H9 (cell line): ENCODE measurements at regions not wholly inside any gene's neighbourhood (a gene's known extent, or its start where the extent isn't known, plus 50 kb on each side); places are given as distances from the start of the nearest gene placed in this dataset.

Experiments used
- DNase-seq: peaks from one replicate; pipeline ENCODE4 v3.0.0-alpha.2; 2017
- H2AFZ ChIP-seq: one replicate; pipeline ENCODE4 v1.6.1; 2013; ENCODE audit warnings: mild to moderate bottlenecking, low read length, control low read depth, moderate library complexity
- H2AK5ac ChIP-seq: 2 replicates; pipeline ENCODE4 v1.6.1; 2013; ENCODE audit warnings: low read length, control low read depth, mixed read lengths; ENCODE audit not compliant: insufficient read length
- H2BK120ac ChIP-seq: one replicate; pipeline ENCODE4 v1.6.1; 2013; ENCODE audit warnings: low read depth, mild to moderate bottlenecking, low read length, control low read depth, inconsistent platforms; ENCODE audit not compliant: poor library complexity, severe bottlenecking
- H2BK12ac ChIP-seq: 2 replicates; pipeline ENCODE4 v1.6.1; 2013; ENCODE audit warnings: low read length, control low read depth, mixed read lengths, low read depth; ENCODE audit not compliant: insufficient read length
- H2BK15ac ChIP-seq: 2 replicates; pipeline ENCODE4 v1.6.1; 2013; ENCODE audit warnings: low read depth, low read length, control low read depth
- H2BK20ac ChIP-seq: one replicate; pipeline ENCODE4 v1.6.1; 2013; ENCODE audit warnings: low read depth, mild to moderate bottlenecking, low read length, control low read depth, inconsistent platforms; ENCODE audit not compliant: poor library complexity, severe bottlenecking
- H2BK5ac ChIP-seq: 2 replicates; pipeline ENCODE4 v1.6.1; 2013; ENCODE audit warnings: low read length, control low read depth, mixed read lengths; ENCODE audit not compliant: insufficient read length
- H3K14ac ChIP-seq: 2 replicates; pipeline ENCODE4 v1.6.1; 2013; ENCODE audit warnings: low read length, control low read depth; ENCODE audit not compliant: insufficient read depth
- H3K18ac ChIP-seq: 2 replicates; pipeline ENCODE4 v1.6.1; 2013; ENCODE audit warnings: low read depth, mild to moderate bottlenecking, mixed read lengths, low read length, control low read depth; ENCODE audit not compliant: insufficient read length
- H3K23ac ChIP-seq: 2 replicates; pipeline ENCODE4 v1.6.1; 2013; ENCODE audit warnings: low read length, control low read depth, mixed read lengths, low read depth; ENCODE audit not compliant: insufficient read length
- H3K23me2 ChIP-seq: 2 replicates; pipeline ENCODE4 v1.6.1; 2013; ENCODE audit warnings: low read depth, mild to moderate bottlenecking, mixed read lengths, low read length, control low read depth; ENCODE audit not compliant: insufficient read length, poor library complexity, severe bottlenecking
- H3K27ac ChIP-seq: 2 replicates; pipeline ENCODE4 v1.5.1; 2013; ENCODE audit warnings: low read length, control low read depth, mixed read lengths, low read depth; ENCODE audit not compliant: insufficient read length
- H3K27me3 ChIP-seq: 2 replicates; pipeline ENCODE4 v1.6.1; 2013; ENCODE audit warnings: low read length, control low read depth, inconsistent platforms; ENCODE audit not compliant: insufficient read depth
- H3K4ac ChIP-seq: 2 replicates; pipeline ENCODE4 v1.6.1; 2013; ENCODE audit warnings: low read depth, mild to moderate bottlenecking, control low read depth, inconsistent platforms, low read length, moderate library complexity
- H3K4me1 ChIP-seq: 2 replicates; pipeline ENCODE4 v1.6.1; 2013; ENCODE audit warnings: low read length, control low read depth, inconsistent platforms; ENCODE audit not compliant: insufficient read depth
- H3K4me2 ChIP-seq: 2 replicates; pipeline ENCODE4 v1.6.1; 2013; ENCODE audit warnings: low read length, control low read depth, mixed read lengths; ENCODE audit not compliant: insufficient read length, insufficient read depth
- H3K56ac ChIP-seq: 2 replicates; pipeline ENCODE4 v1.6.1; 2013; ENCODE audit warnings: low read depth, mild to moderate bottlenecking, mixed read lengths, low read length, control low read depth; ENCODE audit not compliant: insufficient read length
- H3K79me1 ChIP-seq: 2 replicates; pipeline ENCODE4 v1.6.1; 2013; ENCODE audit warnings: low read depth, mild to moderate bottlenecking, moderate library complexity, low read length, control low read depth, inconsistent platforms; ENCODE audit not compliant: insufficient read depth, poor library complexity, severe bottlenecking
- H3K79me2 ChIP-seq: 2 replicates; pipeline ENCODE4 v1.6.1; 2013; ENCODE audit warnings: low read length, control low read depth, inconsistent platforms; ENCODE audit not compliant: insufficient read depth
- H3K9ac ChIP-seq: 2 replicates; pipeline ENCODE4 v1.6.1; 2013; ENCODE audit warnings: low read length, control low read depth, mixed read lengths; ENCODE audit not compliant: insufficient read length; ENCODE audit errors: extremely low read depth
- H3K9me3 ChIP-seq: one replicate; pipeline ENCODE4 v1.6.1; 2013; ENCODE audit warnings: low read depth, low read length, inconsistent platforms; ENCODE audit not compliant: control insufficient read depth
- H3T11ph ChIP-seq: one replicate; pipeline ENCODE4 v1.6.1; 2013; ENCODE audit warnings: mild to moderate bottlenecking, low read length, control low read depth, inconsistent platforms
- H4K20me1 ChIP-seq: one replicate; pipeline ENCODE4 v1.6.1; 2013; ENCODE audit not compliant: control insufficient read depth, insufficient read length, insufficient read depth
- H4K5ac ChIP-seq: 2 replicates; pipeline ENCODE4 v1.6.1; 2013; ENCODE audit warnings: low read depth, mild to moderate bottlenecking, mixed read lengths, low read length, control low read depth; ENCODE audit not compliant: insufficient read length
- H4K8ac ChIP-seq: replicated peaks from 2 replicates; pipeline ENCODE4 v1.6.1; 2013; ENCODE audit warnings: low read length, control low read depth, mixed read lengths, low read depth; ENCODE audit not compliant: insufficient read length
- H4K91ac ChIP-seq: 2 replicates; pipeline ENCODE4 v1.6.1; 2013; ENCODE audit warnings: low read depth, mild to moderate bottlenecking, moderate library complexity, mixed read lengths, low read length, control low read depth; ENCODE audit not compliant: insufficient read length
- H3K27ac Mint-ChIP-seq, 3 experiments: 2 replicates in 2 of 3; 3 replicates in 1 of 3; pipeline ENCODE4 v1.8.0; 2020 to 2021; ENCODE audit warnings: mixed read lengths in 3 of 3, mild to moderate bottlenecking in 1 of 3, moderate library complexity in 1 of 3
- H3K27me3 Mint-ChIP-seq: 2 replicates; pipeline ENCODE4 v1.8.0; 2021; ENCODE audit warnings: low read depth, mild to moderate bottlenecking, moderate library complexity, mixed read lengths
- H3K36me3 Mint-ChIP-seq, 3 experiments: 2 replicates in 2 of 3; 3 replicates in 1 of 3; pipeline ENCODE4 v1.8.0; 2020 to 2021; ENCODE audit warnings: low read depth in 3 of 3, mixed read lengths in 3 of 3; ENCODE audit not compliant: insufficient read depth in 1 of 3
- H3K4me1 Mint-ChIP-seq, 2 experiments: 2 replicates each; pipeline ENCODE4 v1.8.0; 2020; ENCODE audit warnings: mixed read lengths in 2 of 2
- H3K4me3 Mint-ChIP-seq, 2 experiments: 2 replicates in 1 of 2; 3 replicates in 1 of 2; pipeline ENCODE4 v1.8.0; 2020 to 2021; ENCODE audit warnings: mild to moderate bottlenecking in 2 of 2, mixed read lengths in 2 of 2, moderate library complexity in 1 of 2
- H3K9me3 Mint-ChIP-seq, 2 experiments: 2 replicates in 1 of 2; 3 replicates in 1 of 2; pipeline ENCODE4 v1.8.0; 2020; ENCODE audit warnings: mild to moderate bottlenecking in 2 of 2, mixed read lengths in 2 of 2, moderate library complexity in 1 of 2
- CTCF ChIP-seq: fragments of 200-600 bp; sonication (generic); conservative IDR thresholded peaks from 3 replicates; pipeline ENCODE4 v1.8.0; 2021; ENCODE audit warnings: antibody characterized with exemption, mild to moderate bottlenecking
- WGBS: extraction: QIAGEN DNeasy Blood & Tissue Kit; methylation state at CpG from one replicate; pipeline ENCODE4 v1.1.7; 2013; ENCODE audit warnings: missing lambda C conversion rate, low lambda C conversion rate, mixed read lengths; ENCODE audit not compliant: insufficient read length; ENCODE audit errors: extremely low coverage; 5-methylcytosine and 5-hydroxymethylcytosine counted together

- no peak overlapping the region for H3K18ac ChIP-seq
- H3K79me1 ChIP-seq = no peaks in the 10 kb centered on the region
- Mint-ChIP-seq H3K27me3 (no peaks in the 10 kb centered on the region), H3K9me3 (no peaks in the 10 kb centered on the region), H3K4me1 (no peaks in the 10 kb centered on the region), H3K36me3 (no peaks in the 10 kb centered on the region), H3K27ac (no peak overlapping the region), H3K4me3 (no peak overlapping the region)
- H2AFZ ChIP-seq = no peak overlapping the region
- H3K23me2 ChIP-seq = no peaks in the 10 kb centered on the region
- no peak overlapping the region for H2BK12ac ChIP-seq
- no CpG with 5 or more reads among the region's 6 CpGs for WGBS
- H4K20me1 ChIP-seq = no peaks in the 10 kb centered on the region
- no peak overlapping the region for H3K23ac ChIP-seq
- no peak overlapping the region for H3K27ac ChIP-seq
- no peak overlapping the region for H4K8ac ChIP-seq
- H2BK120ac ChIP-seq = no peak overlapping the region
- H4K5ac ChIP-seq = no peak overlapping the region
- H4K91ac ChIP-seq = no peak overlapping the region
- DNase-seq = no peak
- no peak overlapping the region for H3T11ph ChIP-seq
- H3K27me3 ChIP-seq = no peaks in the 10 kb centered on the region
- H2BK5ac ChIP-seq = no peak overlapping the region
- no peaks in the 10 kb centered on the region for H3K79me2 ChIP-seq
- H2AK5ac ChIP-seq = no peak overlapping the region
- H3K4me2 ChIP-seq = no peak overlapping the region
- H3K4ac ChIP-seq = no peak overlapping the region
- no peaks in the 10 kb centered on the region for H3K9me3 ChIP-seq
- H3K9ac ChIP-seq = no peak overlapping the region
- no peaks in the 10 kb centered on the region for H3K4me1 ChIP-seq
- no peak overlapping the region for H2BK20ac ChIP-seq
- no peak overlapping the region for H3K14ac ChIP-seq
- H2BK15ac ChIP-seq = no peak overlapping the region
- no peak overlapping the region for H3K56ac ChIP-seq
- no peak for TF ChIP-seq CTCF
Observed at GRCh38 chr4:123255971-123256370, 140.6 kb upstream of the SPRY1 start.
